Bronchial epithelial cell (primary cell): ENCODE measurements at regions not wholly inside any gene's neighbourhood (a gene's known extent, or its start where the extent isn't known, plus 50 kb on each side); places are given as distances from the start of the nearest gene placed in this dataset.

Experiments
- DNase-seq: peaks from one replicate; pipeline ENCODE4 v3.0.0-alpha.2; 2010; ENCODE audit warnings: low read depth
- FAIRE-seq: peaks from 2 replicates; lab custom pipeline; 2011; peaks lifted over from hg19 to GRCh38; lab: Jason Lieb, UNC
- H3K27me3 ChIP-seq: 2 replicates; pipeline ENCODE4 v1.5.1; 2011; ENCODE audit warnings: low read length; ENCODE audit not compliant: control insufficient read depth, insufficient read depth
- H3K36me3 ChIP-seq: 2 replicates; pipeline ENCODE4 v1.5.1; 2011; ENCODE audit warnings: low read length; ENCODE audit not compliant: control insufficient read depth, insufficient read depth
- H3K4me3 ChIP-seq: 2 replicates; pipeline ENCODE4 v1.5.1; 2011; ENCODE audit warnings: mild to moderate bottlenecking, low read depth, low read length, control low read depth
- CTCF ChIP-seq: IDR thresholded peaks from 2 replicates; pipeline ENCODE4 v1.5.1; 2011; ENCODE audit warnings: mild to moderate bottlenecking, moderate library complexity, low read length, control low read depth, inconsistent platforms; ENCODE audit not compliant: insufficient read depth, severe bottlenecking

DNA sequence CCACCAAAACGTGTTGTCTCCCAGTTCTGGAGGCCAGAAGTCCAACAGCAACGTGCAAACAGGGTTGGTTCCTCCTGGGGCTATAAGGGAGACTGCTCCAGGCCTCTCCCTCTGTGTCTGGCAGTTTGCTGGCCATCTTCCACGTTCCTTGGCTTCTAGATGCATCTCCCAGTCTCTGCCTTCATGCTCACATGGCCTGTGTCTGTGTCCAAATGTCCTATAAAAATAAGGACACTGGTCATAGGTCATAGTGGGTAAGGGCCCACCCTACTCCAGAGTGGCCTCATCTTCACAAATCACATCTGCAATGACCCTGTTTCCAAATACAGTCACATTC is 69.4 kb upstream of the TAF1B start:
- TF ChIP-seq CTCF = no peak
- H3K27me3 ChIP-seq = no peaks in the 10 kb centered on the region
- H3K4me3 ChIP-seq = no peak overlapping the region
- H3K36me3 ChIP-seq = no peaks in the 10 kb centered on the region
- FAIRE-seq = no peak
- DNase-seq = no peak

- FAIRE-seq (no peak), DNase-seq (no peak)
- H3K4me3 ChIP-seq = no peak overlapping the region
- no peaks in the 10 kb centered on the region for H3K27me3 ChIP-seq
- TF ChIP-seq CTCF = no peak
- no peaks in the 10 kb centered on the region for H3K36me3 ChIP-seq
These were observed 69.0 kb upstream of the TAF1B start for GRCh38 chr2:9774266-9774665.

DNA sequence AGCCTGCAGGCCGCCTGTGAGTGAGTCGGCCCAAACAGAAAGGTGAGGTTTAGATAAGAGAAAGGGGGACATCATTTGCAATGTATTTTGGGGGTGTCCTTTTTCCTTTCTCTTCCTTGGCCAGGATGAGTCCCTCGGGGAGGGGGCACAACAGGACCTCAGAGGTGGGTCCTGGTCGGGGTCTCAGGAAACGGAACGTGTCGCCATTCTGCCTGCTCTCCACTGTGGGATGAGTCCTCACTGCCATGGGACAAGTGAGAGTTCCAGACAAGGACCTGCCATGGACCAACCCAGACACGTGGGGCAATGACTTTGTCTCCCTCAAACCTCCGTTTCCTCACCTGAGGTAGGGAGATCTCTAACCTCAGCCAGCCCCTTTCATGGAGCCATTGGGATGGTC is 67.9 kb upstream of the TAF1B start:
- no peaks in the 10 kb centered on the region for H3K27me3 ChIP-seq
- DNase-seq (no peak), FAIRE-seq (peak; percentile 32)
- no peak overlapping the region for H3K4me3 ChIP-seq
- no peak for TF ChIP-seq CTCF
- no peaks in the 10 kb centered on the region for H3K36me3 ChIP-seq

- FAIRE-seq (no peak), DNase-seq (no peak)
- H3K4me3 ChIP-seq = no peak overlapping the region
- no peak for TF ChIP-seq CTCF
- no peaks in the 10 kb centered on the region for H3K27me3 ChIP-seq
- H3K36me3 ChIP-seq = no peaks in the 10 kb centered on the region
These were observed 67.1 kb upstream of the TAF1B start for GRCh38 chr2:9775999-9776712.

DNA sequence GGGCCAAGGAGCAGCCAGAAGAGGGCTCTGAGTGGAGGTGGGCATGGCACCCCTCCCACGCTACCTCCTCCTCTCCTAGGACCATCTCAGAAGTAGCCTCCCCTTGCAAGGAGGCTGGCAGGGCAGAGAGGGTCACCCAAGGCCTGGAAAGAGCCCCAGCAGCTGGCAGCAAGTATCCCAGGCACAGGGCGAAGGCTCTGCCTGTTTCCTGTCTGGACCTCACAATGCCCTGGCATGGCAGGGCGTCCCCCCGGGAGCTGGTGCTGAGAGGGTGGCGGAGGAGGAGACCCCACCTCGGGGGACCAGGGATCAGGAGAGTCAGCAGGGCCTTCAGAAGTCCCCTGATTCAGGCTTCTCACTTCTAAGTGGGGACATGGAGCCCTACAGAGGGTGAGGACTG is 66.2 kb upstream of the TAF1B start:
- Histone ChIP-seq H3K36me3 (no peaks in the 10 kb centered on the region), H3K4me3 (no peak overlapping the region), H3K27me3 (no peaks in the 10 kb centered on the region)
- DNase-seq (no peak), FAIRE-seq (no peak)
- TF ChIP-seq CTCF = no peak

DNA sequence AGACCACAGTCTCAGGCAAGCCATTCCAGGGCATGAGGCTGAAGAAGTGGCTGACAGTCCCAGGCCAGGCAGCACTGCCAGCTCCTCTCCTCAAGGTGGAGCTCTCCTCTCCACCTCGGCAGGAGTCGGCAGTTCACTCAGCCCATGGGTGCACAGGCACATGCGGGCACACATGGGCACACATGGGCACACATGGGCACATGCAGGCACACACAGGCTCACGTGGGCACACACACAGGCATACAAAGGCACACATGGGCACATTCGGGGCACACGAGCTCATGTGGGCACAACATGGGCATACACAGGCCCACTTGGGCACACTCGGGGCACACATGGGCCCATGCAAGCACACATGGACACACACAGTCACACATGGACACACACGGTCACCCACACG is 65.3 kb upstream of the TAF1B start:
- TF ChIP-seq CTCF = peak; percentile 75
- FAIRE-seq = no peak
- Histone ChIP-seq H3K4me3 (no peak overlapping the region), H3K36me3 (no peaks in the 10 kb centered on the region), H3K27me3 (no peaks in the 10 kb centered on the region)
- no peak for DNase-seq
